Renal cortex interstitium (tissue), 11 donors: ENCODE measurements at regions not wholly inside any gene's neighbourhood (a gene's known extent, or its start where the extent isn't known, plus 50 kb on each side); places are given as distances from the start of the nearest gene placed in this dataset.

Experiments
- DNase-seq, 11 donors: peaks; one replicate each; pipeline ENCODE4 v3.0.0-alpha.2; 2013; ENCODE audit warnings: low read depth in 9 of 11, low spot score in 4 of 11; ENCODE audit errors: extremely low read depth in 1 of 11

GRCh38 chr11:70736937-70737640 is 338.8 kb downstream of the CTTN start:
- no peak for DNase-seq

- no peak for DNase-seq
These were observed 339.7 kb downstream of the CTTN start for GRCh38 chr11:70737816-70738630.

- DNase-seq: no peak
These were observed 340.3 kb downstream of the CTTN start for GRCh38 chr11:70738661-70739060.

GRCh38 chr11:70739091-70739490 is 340.8 kb downstream of the CTTN start:
- no peak for DNase-seq

GRCh38 chr11:70739811-70740487 is 341.6 kb downstream of the CTTN start:
- no peak for DNase-seq

- DNase-seq: peak in 7 of 11 donors; percentile 37 to 73 (median 60)
These were observed 342.1 kb downstream of the CTTN start for GRCh38 chr11:70740488-70740851.

- DNase-seq: no peak
These were observed 342.8 kb downstream of the CTTN start for GRCh38 chr11:70741085-70741484.

- DNase-seq: no peak
These were observed 344.4 kb downstream of the CTTN start for GRCh38 chr11:70742553-70743291.

GRCh38 chr11:70743329-70743728 is 345.0 kb downstream of the CTTN start:
- no peak for DNase-seq

GRCh38 chr11:70743941-70744351 is 345.6 kb downstream of the CTTN start:
- no peak for DNase-seq

GRCh38 chr11:70744396-70745185 is 346.3 kb downstream of the CTTN start:
- no peak for DNase-seq

- no peak for DNase-seq
These were observed 347.1 kb downstream of the CTTN start for GRCh38 chr11:70745451-70745850.

GRCh38 chr11:70745941-70746340 is 347.6 kb downstream of the CTTN start:
- no peak for DNase-seq

- DNase-seq: no peak
These were observed 348.0 kb downstream of the CTTN start for GRCh38 chr11:70746351-70746750.

- no peak for DNase-seq
These were observed 349.0 kb downstream of the CTTN start for GRCh38 chr11:70747285-70747684.

- DNase-seq: no peak
These were observed 349.6 kb downstream of the CTTN start for GRCh38 chr11:70747921-70748320.

- no peak for DNase-seq
These were observed 352.9 kb downstream of the CTTN start for GRCh38 chr11:70751142-70751734.
